ENCODE measurements at regions not wholly inside any gene's neighbourhood (a gene's known extent, or its start where the extent isn't known, plus 50 kb on each side); places are given as distances from the start of the nearest gene placed in this dataset.

DNA sequence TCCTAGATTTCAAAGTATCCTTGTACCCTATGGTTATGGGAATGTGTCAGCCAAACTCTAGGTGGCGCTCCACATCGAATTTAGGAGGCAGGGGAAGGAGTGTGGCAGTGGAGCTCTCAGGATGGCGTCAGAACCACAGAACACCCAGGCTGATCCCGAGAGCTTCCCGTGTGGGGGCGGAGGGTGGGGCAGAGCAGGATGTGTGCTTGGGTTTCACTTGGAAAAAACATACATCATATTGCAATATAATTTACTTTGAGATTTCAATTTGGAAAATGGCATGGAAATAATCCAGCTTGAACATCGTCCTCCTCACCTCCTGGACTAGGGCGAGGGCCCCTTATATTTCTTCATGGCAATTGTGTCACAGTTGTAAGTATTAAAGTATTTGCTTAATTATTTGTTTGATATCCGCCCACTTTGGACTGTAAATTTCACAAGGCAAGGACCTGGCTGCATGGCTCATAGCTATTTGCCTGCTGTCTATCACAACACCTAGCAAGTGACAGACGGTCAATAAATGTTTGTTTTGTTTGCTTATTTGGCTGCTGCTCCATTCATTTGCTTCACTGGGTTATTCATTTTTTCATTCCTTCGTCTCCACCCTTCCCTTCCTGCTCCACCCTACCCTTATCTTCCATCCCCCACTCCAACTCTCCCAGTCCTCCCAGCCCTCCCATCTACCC, 221.5 kb upstream of the HMGA2 start:
- H3K27me3 ChIP-seq (ENCODE audit: control insufficient read depth, insufficient read depth, low read length) = no peaks in the 10 kb centered on the region
- Mint-ChIP-seq H3K36me3 (no peaks in the 10 kb centered on the region), H3K27me3 (peaks cover 5% of the 10 kb centered on the region), H3K9me3 (peaks cover 0 to 2% (median under 1%) of the 10 kb centered on the region in 7 donors), H3K4me1 (no peaks in the 10 kb centered on the region), H3K4me3 (no peak overlapping the region), H3K27ac (no peak overlapping the region)
- no peak overlapping the region for H3K4me3 ChIP-seq (ENCODE audit: low read depth, low read length)
- H3K9me3 ChIP-seq (ENCODE audit: control insufficient read depth in 2 of 2, low read length in 2 of 2) = no peaks in the 10 kb centered on the region
- H3K27ac ChIP-seq (ENCODE audit: insufficient read depth, low read length, poor library complexity, severe bottlenecking) = no peak overlapping the region
- H3K4me1 ChIP-seq (ENCODE audit: control insufficient read depth, insufficient read depth, low read length, poor library complexity, severe bottlenecking) = no peaks in the 10 kb centered on the region
- peak in 1 of 3 donors; percentile 20 for DNase-seq
- H3K36me3 ChIP-seq (ENCODE audit: control insufficient read depth, insufficient read depth, low read length) = no peaks in the 10 kb centered on the region
- ATAC-seq (ENCODE audit: low read depth in 2 of 2) = no peak

- no peak overlapping the region for H3K4me3 Mint-ChIP-seq
- no peak overlapping the region for H3K4me3 ChIP-seq (ENCODE audit: low read depth, low read length)
- H3K4me1 Mint-ChIP-seq = no peaks in the 10 kb centered on the region
- no peak for DNase-seq
- peak overlapping the region in 1 of 3 donors; percentile 75 for H3K27ac Mint-ChIP-seq
- no peak for ATAC-seq (ENCODE audit: low read depth in 2 of 2)
- no peak overlapping the region for H3K27ac ChIP-seq (ENCODE audit: insufficient read depth, low read length, poor library complexity, severe bottlenecking)
- H3K36me3 ChIP-seq (ENCODE audit: control insufficient read depth, insufficient read depth, low read length) = no peaks in the 10 kb centered on the region
- H3K9me3 Mint-ChIP-seq = peaks cover 0 to 2% (median 2%) of the 10 kb centered on the region in 7 donors
- no peaks in the 10 kb centered on the region for H3K36me3 Mint-ChIP-seq
- H3K27me3 ChIP-seq (ENCODE audit: control insufficient read depth, insufficient read depth, low read length) = no peaks in the 10 kb centered on the region
- no peaks in the 10 kb centered on the region for H3K4me1 ChIP-seq (ENCODE audit: control insufficient read depth, insufficient read depth, low read length, poor library complexity, severe bottlenecking)
- peaks cover 5% of the 10 kb centered on the region for H3K27me3 Mint-ChIP-seq
- no peaks in the 10 kb centered on the region for H3K9me3 ChIP-seq (ENCODE audit: control insufficient read depth in 2 of 2, low read length in 2 of 2)
Observed at GRCh38 chr12:65603438-65604351, 220.6 kb upstream of the HMGA2 start.

GRCh38 chr12:65605019-65605418, 219.3 kb upstream of the HMGA2 start:
- no peak for DNase-seq
- no peak for ATAC-seq (ENCODE audit: low read depth in 2 of 2)
- no peak overlapping the region for H3K4me3 ChIP-seq (ENCODE audit: low read depth, low read length)
- H3K27ac ChIP-seq (ENCODE audit: insufficient read depth, low read length, poor library complexity, severe bottlenecking) = no peak overlapping the region
- H3K36me3 ChIP-seq (ENCODE audit: control insufficient read depth, insufficient read depth, low read length) = no peaks in the 10 kb centered on the region
- H3K4me3 Mint-ChIP-seq = no peak overlapping the region
- no peaks in the 10 kb centered on the region for H3K4me1 Mint-ChIP-seq
- no peaks in the 10 kb centered on the region for H3K9me3 ChIP-seq (ENCODE audit: control insufficient read depth in 2 of 2, low read length in 2 of 2)
- H3K27me3 Mint-ChIP-seq = peaks cover 5% of the 10 kb centered on the region
- no peaks in the 10 kb centered on the region for H3K27me3 ChIP-seq (ENCODE audit: control insufficient read depth, insufficient read depth, low read length)
- H3K9me3 Mint-ChIP-seq = peaks cover 0 to 3% (median 0%) of the 10 kb centered on the region in 7 donors
- no peaks in the 10 kb centered on the region for H3K4me1 ChIP-seq (ENCODE audit: control insufficient read depth, insufficient read depth, low read length, poor library complexity, severe bottlenecking)
- no peak overlapping the region for H3K27ac Mint-ChIP-seq
- H3K36me3 Mint-ChIP-seq = no peaks in the 10 kb centered on the region

DNA sequence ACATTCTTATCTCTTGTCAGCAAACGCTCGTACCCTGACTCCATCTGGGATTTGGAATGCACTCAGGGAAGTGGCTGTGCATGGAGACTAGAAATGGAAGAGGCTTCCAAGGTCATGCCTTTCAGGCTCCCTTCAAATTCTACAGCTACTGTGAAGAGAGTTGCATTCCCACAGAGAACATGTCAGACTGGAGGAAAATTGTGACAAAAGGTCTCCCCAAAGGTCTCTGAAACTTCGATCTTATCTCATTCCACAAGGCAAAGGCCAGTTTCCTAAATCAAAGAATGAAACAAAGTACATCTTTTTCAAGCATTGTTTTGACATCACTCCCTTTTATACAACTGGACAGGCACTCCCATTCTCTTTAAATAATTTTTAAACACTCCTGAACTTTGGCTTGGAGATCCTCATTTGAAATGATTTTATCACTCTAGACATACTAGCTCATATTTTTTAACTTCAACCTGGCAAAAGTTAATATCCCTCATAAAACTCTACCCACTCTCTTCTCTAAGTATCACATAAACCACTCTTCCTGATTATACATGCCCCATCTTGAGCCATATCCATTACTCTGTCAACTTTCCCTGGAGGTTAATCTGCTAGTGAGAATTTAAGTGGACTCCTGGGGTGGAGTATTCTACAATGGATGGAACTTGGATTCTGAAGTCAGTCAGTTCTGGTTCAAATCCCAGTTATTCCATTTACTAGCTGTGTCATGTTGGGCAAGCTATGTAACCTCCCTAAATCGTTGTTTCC, 218.1 kb upstream of the HMGA2 start:
- Histone ChIP-seq H3K9me3 (ENCODE audit: control insufficient read depth in 2 of 2, low read length in 2 of 2) (no peaks in the 10 kb centered on the region), H3K36me3 (ENCODE audit: control insufficient read depth, insufficient read depth, low read length) (no peaks in the 10 kb centered on the region), H3K27me3 (ENCODE audit: control insufficient read depth, insufficient read depth, low read length) (no peaks in the 10 kb centered on the region), H3K4me1 (ENCODE audit: control insufficient read depth, insufficient read depth, low read length, poor library complexity, severe bottlenecking) (no peaks in the 10 kb centered on the region), H3K27ac (ENCODE audit: insufficient read depth, low read length, poor library complexity, severe bottlenecking) (no peak overlapping the region), H3K4me3 (ENCODE audit: low read depth, low read length) (no peak overlapping the region)
- no peaks in the 10 kb centered on the region for H3K36me3 Mint-ChIP-seq
- no peak overlapping the region for H3K27ac Mint-ChIP-seq
- no peak for ATAC-seq (ENCODE audit: low read depth in 2 of 2)
- H3K9me3 Mint-ChIP-seq = peaks cover 0 to 3% (median 0%) of the 10 kb centered on the region in 7 donors
- no peak for DNase-seq
- H3K4me1 Mint-ChIP-seq = no peaks in the 10 kb centered on the region
- no peak overlapping the region for H3K4me3 Mint-ChIP-seq
- H3K27me3 Mint-ChIP-seq = peaks cover 5% of the 10 kb centered on the region

GRCh38 chr12:65607401-65607841, 216.9 kb upstream of the HMGA2 start:
- peaks cover 3% of the 10 kb centered on the region for H3K27me3 Mint-ChIP-seq
- H3K27ac Mint-ChIP-seq = no peak overlapping the region
- peaks cover 0 to 3% (median 0%) of the 10 kb centered on the region in 7 donors for H3K9me3 Mint-ChIP-seq
- H3K9me3 ChIP-seq (ENCODE audit: control insufficient read depth in 2 of 2, low read length in 2 of 2) = no peaks in the 10 kb centered on the region
- ATAC-seq (ENCODE audit: low read depth in 2 of 2) (no peak), DNase-seq (no peak)
- H3K36me3 ChIP-seq (ENCODE audit: control insufficient read depth, insufficient read depth, low read length) = no peaks in the 10 kb centered on the region
- H3K27ac ChIP-seq (ENCODE audit: insufficient read depth, low read length, poor library complexity, severe bottlenecking) = no peak overlapping the region
- no peaks in the 10 kb centered on the region for H3K4me1 Mint-ChIP-seq
- H3K4me3 ChIP-seq (ENCODE audit: low read depth, low read length) = no peak overlapping the region
- H3K4me1 ChIP-seq (ENCODE audit: control insufficient read depth, insufficient read depth, low read length, poor library complexity, severe bottlenecking) = no peaks in the 10 kb centered on the region
- H3K4me3 Mint-ChIP-seq = no peak overlapping the region
- H3K27me3 ChIP-seq (ENCODE audit: control insufficient read depth, insufficient read depth, low read length) = no peaks in the 10 kb centered on the region
- no peaks in the 10 kb centered on the region for H3K36me3 Mint-ChIP-seq

GRCh38 chr12:65608319-65608916, 215.9 kb upstream of the HMGA2 start:
- Mint-ChIP-seq H3K4me1 (no peaks in the 10 kb centered on the region), H3K27ac (no peak overlapping the region), H3K4me3 (no peak overlapping the region), H3K27me3 (no peaks in the 10 kb centered on the region), H3K9me3 (peaks cover 0 to 4% (median 0%) of the 10 kb centered on the region in 7 donors), H3K36me3 (no peaks in the 10 kb centered on the region)
- Histone ChIP-seq H3K27me3 (ENCODE audit: control insufficient read depth, insufficient read depth, low read length) (no peaks in the 10 kb centered on the region), H3K27ac (ENCODE audit: insufficient read depth, low read length, poor library complexity, severe bottlenecking) (no peak overlapping the region), H3K36me3 (ENCODE audit: control insufficient read depth, insufficient read depth, low read length) (no peaks in the 10 kb centered on the region), H3K4me1 (ENCODE audit: control insufficient read depth, insufficient read depth, low read length, poor library complexity, severe bottlenecking) (no peaks in the 10 kb centered on the region), H3K9me3 (ENCODE audit: control insufficient read depth in 2 of 2, low read length in 2 of 2) (no peaks in the 10 kb centered on the region), H3K4me3 (ENCODE audit: low read depth, low read length) (no peak overlapping the region)
- no peak for ATAC-seq (ENCODE audit: low read depth in 2 of 2)
- DNase-seq = no peak

- Histone ChIP-seq H3K4me1 (ENCODE audit: control insufficient read depth, insufficient read depth, low read length, poor library complexity, severe bottlenecking) (no peaks in the 10 kb centered on the region), H3K9me3 (ENCODE audit: control insufficient read depth in 2 of 2, low read length in 2 of 2) (no peaks in the 10 kb centered on the region), H3K4me3 (ENCODE audit: low read depth, low read length) (no peak overlapping the region), H3K27ac (ENCODE audit: insufficient read depth, low read length, poor library complexity, severe bottlenecking) (no peak overlapping the region), H3K36me3 (ENCODE audit: control insufficient read depth, insufficient read depth, low read length) (no peaks in the 10 kb centered on the region), H3K27me3 (ENCODE audit: control insufficient read depth, insufficient read depth, low read length) (no peaks in the 10 kb centered on the region)
- H3K9me3 Mint-ChIP-seq = peaks cover 0 to 6% (median 0%) of the 10 kb centered on the region in 7 donors
- no peaks in the 10 kb centered on the region for H3K27me3 Mint-ChIP-seq
- no peaks in the 10 kb centered on the region for H3K4me1 Mint-ChIP-seq
- H3K27ac Mint-ChIP-seq = no peak overlapping the region
- DNase-seq = no peak
- no peak for ATAC-seq (ENCODE audit: low read depth in 2 of 2)
- no peaks in the 10 kb centered on the region for H3K36me3 Mint-ChIP-seq
- no peak overlapping the region for H3K4me3 Mint-ChIP-seq
Observed at GRCh38 chr12:65609359-65609771, 214.9 kb upstream of the HMGA2 start.
